ENCODE measurements at regions not wholly inside any gene's neighbourhood (a gene's known extent, or its start where the extent isn't known, plus 50 kb on each side); places are given as distances from the start of the nearest gene placed in this dataset.
"Not testable (repeated sequence)": the region's sequence is repeated elsewhere in the genome, so short reads cannot be mapped to it uniquely, and the experiment has no call there.

- DNase-seq: no peak
- Histone ChIP-seq H3K36me3 (replicated peaks; ENCODE audit: control insufficient read depth, insufficient read depth, low read length) (no peaks in the 10 kb centered on the region), H3K27me3 (ENCODE audit: control insufficient read depth, insufficient read depth, low read length) (no peaks in the 10 kb centered on the region), H3K4me3 (ENCODE audit: insufficient read depth, low read depth, low read length) (no peak overlapping the region)
Observed at GRCh38 chr14:38931969-38932652, 170.9 kb downstream of the SEC23A start.

DNA sequence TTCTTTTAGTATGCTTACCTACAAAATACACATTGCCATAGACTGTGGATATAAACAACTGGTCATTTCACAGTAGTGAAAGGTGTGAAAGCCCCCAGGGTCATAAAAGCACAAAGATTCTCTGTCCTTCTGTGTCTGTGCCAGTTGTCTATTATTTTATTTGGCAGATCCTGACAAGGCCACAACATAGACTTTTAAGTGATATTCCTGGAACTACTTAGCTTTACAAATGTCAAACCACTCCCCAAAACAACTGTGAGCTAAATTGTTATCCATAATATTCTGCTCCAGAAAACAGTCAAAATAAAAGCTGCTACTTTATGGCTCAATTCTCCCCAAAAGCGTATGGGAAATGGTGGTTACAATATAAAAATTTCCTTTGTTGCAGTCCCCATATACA, 172.1 kb downstream of the SEC23A start:
- Histone ChIP-seq H3K36me3 (replicated peaks; ENCODE audit: control insufficient read depth, insufficient read depth, low read length) (no peaks in the 10 kb centered on the region), H3K27me3 (ENCODE audit: control insufficient read depth, insufficient read depth, low read length) (no peaks in the 10 kb centered on the region), H3K4me3 (ENCODE audit: insufficient read depth, low read depth, low read length) (no peak overlapping the region)
- no peak for DNase-seq

- DNase-seq: no peak
- no peaks in the 10 kb centered on the region for H3K27me3 ChIP-seq (ENCODE audit: control insufficient read depth, insufficient read depth, low read length)
- H3K36me3 ChIP-seq (replicated peaks; ENCODE audit: control insufficient read depth, insufficient read depth, low read length): no peaks in the 10 kb centered on the region
- H3K4me3 ChIP-seq (ENCODE audit: insufficient read depth, low read depth, low read length): no peak overlapping the region
Observed at GRCh38 chr14:38930022-38930421, 173.0 kb downstream of the SEC23A start.

- Histone ChIP-seq H3K27me3 (ENCODE audit: control insufficient read depth, insufficient read depth, low read length) (no peaks in the 10 kb centered on the region), H3K4me3 (ENCODE audit: insufficient read depth, low read depth, low read length) (no peak overlapping the region), H3K36me3 (replicated peaks; ENCODE audit: control insufficient read depth, insufficient read depth, low read length) (no peaks in the 10 kb centered on the region)
- DNase-seq: no peak
Observed at GRCh38 chr14:38929416-38929815, 173.6 kb downstream of the SEC23A start.

DNA sequence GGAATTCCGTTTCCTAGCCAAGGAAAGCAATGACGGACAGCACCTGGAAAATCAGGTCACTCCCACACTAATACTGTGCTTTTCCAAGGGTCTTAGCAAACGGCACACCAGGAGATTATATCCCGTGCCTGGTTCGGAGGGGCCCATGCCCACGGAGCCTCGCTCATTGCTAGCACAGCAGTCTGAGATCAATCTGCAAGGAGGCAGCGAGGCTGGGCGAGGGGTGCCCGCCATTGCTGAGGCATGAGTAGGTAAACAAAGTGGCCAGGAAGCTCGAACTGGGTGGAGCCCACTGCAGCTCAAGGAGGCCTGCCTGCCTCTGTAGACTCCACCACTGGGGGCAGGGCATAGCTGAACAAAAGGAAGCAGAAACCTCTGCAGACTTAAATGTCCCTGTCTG, 181.1 kb downstream of the SEC23A start:
- H3K4me3 ChIP-seq (ENCODE audit: insufficient read depth, low read depth, low read length); DNase-seq; H3K36me3 ChIP-seq (replicated peaks; ENCODE audit: control insufficient read depth, insufficient read depth, low read length); H3K27me3 ChIP-seq (ENCODE audit: control insufficient read depth, insufficient read depth, low read length): not testable (repeated sequence)

DNA sequence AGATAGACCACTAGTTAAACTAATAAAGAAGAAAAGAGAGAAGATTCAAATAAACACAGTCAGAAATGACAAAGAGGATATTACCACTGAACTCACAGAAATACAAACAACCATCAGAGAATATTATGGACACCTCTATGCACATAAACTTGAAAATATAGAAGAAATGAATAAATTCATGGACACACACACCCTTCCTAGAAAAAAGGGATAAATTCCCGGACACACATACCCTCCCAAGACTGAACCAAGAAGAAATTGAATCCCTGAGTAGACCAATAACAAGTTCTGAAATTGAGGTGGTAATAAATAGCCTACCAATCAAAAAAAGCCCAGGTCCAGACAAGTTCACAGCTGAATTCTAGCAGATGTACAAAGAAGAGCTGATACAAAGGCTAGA, 187.9 kb downstream of the SEC23A start:
- no peaks in the 10 kb centered on the region for H3K27me3 ChIP-seq (ENCODE audit: control insufficient read depth, insufficient read depth, low read length)

DNA sequence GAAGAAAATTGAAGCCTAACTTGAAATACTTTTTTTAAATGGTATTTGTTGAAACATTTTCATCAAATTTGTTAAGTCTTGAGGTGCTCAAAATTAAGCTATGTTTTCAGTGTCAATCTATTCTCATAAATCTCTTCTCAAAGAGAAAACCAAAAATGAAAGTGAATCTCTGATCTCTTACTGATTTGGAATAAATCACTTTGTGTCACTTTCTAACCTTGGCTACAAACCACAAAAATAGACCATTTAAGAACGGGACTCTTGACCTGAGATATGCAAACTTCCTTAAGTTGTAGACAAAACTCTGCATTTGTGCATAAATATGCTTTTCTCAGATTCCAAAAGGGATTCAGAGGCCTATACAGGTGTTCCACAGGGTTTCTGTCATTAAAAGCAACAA, 192.9 kb downstream of the SEC23A start:
- no peak overlapping the region for H3K4me3 ChIP-seq (ENCODE audit: insufficient read depth, low read depth, low read length)
- no peak for DNase-seq
- H3K36me3 ChIP-seq (replicated peaks; ENCODE audit: control insufficient read depth, insufficient read depth, low read length): no peaks in the 10 kb centered on the region
- H3K27me3 ChIP-seq (ENCODE audit: control insufficient read depth, insufficient read depth, low read length): no peaks in the 10 kb centered on the region

More for the DNA sequence above, 187.9 kb downstream of the SEC23A start:
- no peak overlapping the region for H3K4me3 ChIP-seq (ENCODE audit: insufficient read depth, low read depth, low read length)
- no peaks in the 10 kb centered on the region for H3K36me3 ChIP-seq (replicated peaks; ENCODE audit: control insufficient read depth, insufficient read depth, low read length)
- no peak for DNase-seq

DNA sequence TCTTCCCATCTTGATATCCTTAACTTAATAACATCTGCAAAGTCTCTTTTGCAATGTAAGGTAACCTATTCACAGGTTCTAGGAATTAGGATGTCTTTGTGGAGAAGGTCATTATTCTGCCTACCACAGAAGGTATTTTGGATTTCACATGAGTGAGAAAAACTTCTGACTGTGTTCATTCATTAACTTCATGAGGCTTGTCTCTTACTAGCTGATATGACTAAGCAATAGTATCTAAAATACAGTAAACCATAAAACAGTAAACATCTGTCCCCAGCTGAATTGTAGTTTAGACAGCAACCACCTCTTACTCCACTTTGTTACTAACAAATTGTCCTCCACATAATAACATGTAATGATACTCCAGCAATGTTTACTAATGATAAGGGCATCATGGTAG, 198.1 kb downstream of the SEC23A start:
- DNase-seq: no peak
- no peaks in the 10 kb centered on the region for H3K36me3 ChIP-seq (replicated peaks; ENCODE audit: control insufficient read depth, insufficient read depth, low read length)
- no peaks in the 10 kb centered on the region for H3K27me3 ChIP-seq (ENCODE audit: control insufficient read depth, insufficient read depth, low read length)
- H3K4me3 ChIP-seq (ENCODE audit: insufficient read depth, low read depth, low read length): no peak overlapping the region

DNA sequence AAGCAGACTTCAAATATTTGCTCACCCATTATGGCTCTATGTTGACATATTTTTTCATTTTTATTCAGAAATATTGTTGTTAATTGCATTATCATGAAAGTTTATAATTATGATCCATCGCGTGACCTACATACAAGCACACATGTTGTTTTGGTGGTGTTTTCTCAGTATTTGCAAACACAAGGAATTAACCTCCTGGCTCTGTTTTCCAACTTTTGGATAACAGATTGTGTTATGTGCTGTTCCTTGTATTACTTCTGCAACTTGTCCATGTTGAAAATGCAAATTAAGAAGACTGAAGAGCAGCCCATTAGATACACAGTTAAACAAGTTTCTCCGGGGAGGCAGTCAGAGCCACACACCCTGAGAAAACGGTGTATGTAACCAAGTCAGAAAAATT, 201.2 kb downstream of the SEC23A start:
- Histone ChIP-seq H3K36me3 (replicated peaks; ENCODE audit: control insufficient read depth, insufficient read depth, low read length) (no peaks in the 10 kb centered on the region), H3K27me3 (ENCODE audit: control insufficient read depth, insufficient read depth, low read length) (no peaks in the 10 kb centered on the region), H3K4me3 (ENCODE audit: insufficient read depth, low read depth, low read length) (no peak overlapping the region)
- DNase-seq: no peak

GRCh38 chr14:38900887-38901286, 202.1 kb downstream of the SEC23A start:
- Histone ChIP-seq H3K36me3 (replicated peaks; ENCODE audit: control insufficient read depth, insufficient read depth, low read length) (no peaks in the 10 kb centered on the region), H3K27me3 (ENCODE audit: control insufficient read depth, insufficient read depth, low read length) (no peaks in the 10 kb centered on the region), H3K4me3 (ENCODE audit: insufficient read depth, low read depth, low read length) (no peak overlapping the region)
- DNase-seq: no peak

- DNase-seq: no peak
- Histone ChIP-seq H3K36me3 (replicated peaks; ENCODE audit: control insufficient read depth, insufficient read depth, low read length) (no peaks in the 10 kb centered on the region), H3K4me3 (ENCODE audit: insufficient read depth, low read depth, low read length) (no peak overlapping the region), H3K27me3 (ENCODE audit: control insufficient read depth, insufficient read depth, low read length) (no peaks in the 10 kb centered on the region)
Observed at GRCh38 chr14:38887696-38888095, 215.3 kb downstream of the SEC23A start.

DNA sequence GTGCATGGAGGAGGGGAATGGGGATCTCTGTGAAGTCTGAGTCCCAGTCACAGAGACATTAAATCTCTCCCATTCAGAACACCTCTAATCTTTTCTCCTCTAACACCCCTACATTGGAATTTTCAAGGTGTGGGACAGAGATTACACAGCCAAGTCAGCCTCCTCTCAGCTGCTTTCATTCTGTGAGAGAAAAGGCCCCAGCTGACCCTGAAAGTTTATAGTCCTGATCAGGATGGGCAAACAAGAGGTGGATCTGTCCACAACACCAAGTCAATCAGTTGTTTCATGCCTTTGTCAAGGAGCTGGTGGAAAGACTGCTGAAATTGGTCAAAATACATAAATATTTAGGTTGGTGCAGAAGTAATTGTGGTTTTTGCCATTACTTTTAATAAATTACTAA, 218.9 kb downstream of the SEC23A start:
- DNase-seq: no peak
- H3K27me3 ChIP-seq (ENCODE audit: control insufficient read depth, insufficient read depth, low read length): no peaks in the 10 kb centered on the region
- no peak overlapping the region for H3K4me3 ChIP-seq (ENCODE audit: insufficient read depth, low read depth, low read length)
- H3K36me3 ChIP-seq (replicated peaks; ENCODE audit: control insufficient read depth, insufficient read depth, low read length): no peaks in the 10 kb centered on the region

DNA sequence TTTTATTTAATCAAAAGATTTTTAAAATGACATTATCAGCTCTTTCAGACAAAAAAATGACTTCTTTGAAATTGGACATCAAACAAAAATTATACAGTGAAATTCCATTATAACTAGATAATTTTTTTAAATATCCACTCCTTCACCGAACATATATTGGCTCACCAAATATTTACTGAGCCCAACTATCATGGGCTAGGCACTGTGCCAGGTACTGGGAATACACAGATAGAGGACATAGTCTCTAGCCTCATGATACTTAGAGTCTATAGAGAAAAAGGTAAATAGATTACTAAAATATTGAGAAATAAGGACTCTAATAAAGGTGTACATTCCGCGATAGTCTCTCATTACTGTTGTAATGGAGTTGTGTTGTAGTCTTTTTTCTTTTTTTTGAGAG, 219.9 kb downstream of the SEC23A start:
- H3K4me3 ChIP-seq (ENCODE audit: insufficient read depth, low read depth, low read length): no peak overlapping the region
- no peaks in the 10 kb centered on the region for H3K27me3 ChIP-seq (ENCODE audit: control insufficient read depth, insufficient read depth, low read length)
- DNase-seq: no peak
- no peaks in the 10 kb centered on the region for H3K36me3 ChIP-seq (replicated peaks; ENCODE audit: control insufficient read depth, insufficient read depth, low read length)

- Histone ChIP-seq H3K27me3 (ENCODE audit: control insufficient read depth, insufficient read depth, low read length) (no peaks in the 10 kb centered on the region), H3K4me3 (ENCODE audit: insufficient read depth, low read depth, low read length) (no peak overlapping the region), H3K36me3 (replicated peaks; ENCODE audit: control insufficient read depth, insufficient read depth, low read length) (no peaks in the 10 kb centered on the region)
- DNase-seq: no peak
Observed at GRCh38 chr14:38882533-38882932, 220.5 kb downstream of the SEC23A start.

- DNase-seq: no peak
- H3K4me3 ChIP-seq (ENCODE audit: insufficient read depth, low read depth, low read length): no peak overlapping the region
- H3K36me3 ChIP-seq (replicated peaks; ENCODE audit: control insufficient read depth, insufficient read depth, low read length): no peaks in the 10 kb centered on the region
- no peaks in the 10 kb centered on the region for H3K27me3 ChIP-seq (ENCODE audit: control insufficient read depth, insufficient read depth, low read length)
Observed at GRCh38 chr14:38880643-38881524, 222.2 kb downstream of the SEC23A start.
